Liver (tissue), 8 donors: ENCODE measurements at regions not wholly inside any gene's neighbourhood (a gene's known extent, or its start where the extent isn't known, plus 50 kb on each side); places are given as distances from the start of the nearest gene placed in this dataset.
"Not testable (repeated sequence)": the region's sequence is repeated elsewhere in the genome, so short reads cannot be mapped to it uniquely, and the experiment has no call there.

ENCODE experiments used
- DNase-seq: peaks from one replicate; pipeline ENCODE4 v3.0.0-alpha.2; 2017; ENCODE audit warnings: low spot score
- H3K27ac ChIP-seq, 2 donors: one replicate each; pipeline ENCODE4 v1.7.0; 2013; ENCODE audit warnings: inconsistent platforms in 2 of 2, low read length in 2 of 2, control low read depth in 1 of 2, low read depth in 1 of 2, mild to moderate bottlenecking in 1 of 2
- H3K27me3 ChIP-seq, 4 donors: one replicate each; pipeline versions ENCODE4 v1.6.1 to v1.7.0; 2013; ENCODE audit warnings: low read length in 3 of 4, inconsistent platforms in 1 of 4, mild to moderate bottlenecking in 1 of 4, moderate library complexity in 1 of 4; ENCODE audit not compliant: control insufficient read depth in 4 of 4, insufficient read depth in 4 of 4
- H3K36me3 ChIP-seq, 4 donors: one replicate each; pipeline versions ENCODE4 v1.6.1 to v1.7.0; 2013; ENCODE audit warnings: low read length in 3 of 4, mild to moderate bottlenecking in 3 of 4, low read depth in 1 of 4, moderate library complexity in 1 of 4; ENCODE audit not compliant: control insufficient read depth in 4 of 4, insufficient read depth in 3 of 4
- H3K4me1 ChIP-seq, 4 donors: one replicate each; pipeline versions ENCODE4 v1.6.1 to v1.7.0; 2013; ENCODE audit warnings: low read length in 3 of 4, mild to moderate bottlenecking in 3 of 4, moderate library complexity in 1 of 4; ENCODE audit not compliant: control insufficient read depth in 4 of 4, insufficient read depth in 4 of 4
- H3K4me3 ChIP-seq, 3 donors: one replicate each; pipeline versions ENCODE4 v1.6.1 to v1.7.0; 2013; ENCODE audit warnings: low read length in 3 of 3, control low read depth in 1 of 3, low read depth in 1 of 3, mild to moderate bottlenecking in 1 of 3
- H3K9ac ChIP-seq, 2 donors: one replicate each; pipeline ENCODE4 v1.7.0; 2013; ENCODE audit warnings: low read length in 2 of 2, mild to moderate bottlenecking in 2 of 2, moderate library complexity in 2 of 2, control low read depth in 1 of 2, low read depth in 1 of 2
- H3K9me3 ChIP-seq, 4 donors: one replicate each; pipeline versions ENCODE4 v1.6.1 to v1.7.0; 2013; ENCODE audit warnings: low read length in 3 of 4; ENCODE audit not compliant: control insufficient read depth in 4 of 4
- EGR1 ChIP-seq, 2 donors: IDR thresholded peaks; 2 replicates each; pipeline ENCODE4 v1.6.1; 2016 to 2018; ENCODE audit warnings: antibody characterized with exemption in 2 of 2, low read depth in 2 of 2
- FOXA1 ChIP-seq: IDR thresholded peaks from 2 replicates; pipeline ENCODE4 v1.6.1; 2016; ENCODE audit warnings: antibody characterized with exemption
- FOXA2 ChIP-seq: IDR thresholded peaks from 2 replicates; pipeline ENCODE4 v1.6.1; 2016; ENCODE audit warnings: antibody characterized with exemption
- GABPA ChIP-seq, 2 donors: IDR thresholded peaks in 1 of 2; conservative IDR thresholded peaks in 1 of 2; 2 replicates each; pipeline ENCODE4 v1.6.1; 2016; ENCODE audit warnings: antibody characterized with exemption in 2 of 2, mild to moderate bottlenecking in 1 of 2, moderate library complexity in 1 of 2
- HNF4A ChIP-seq, 2 donors: conservative IDR thresholded peaks; 2 replicates each; pipeline ENCODE4 v1.6.1; 2016; ENCODE audit warnings: antibody characterized with exemption in 2 of 2, mild to moderate bottlenecking in 2 of 2
- HNF4G ChIP-seq: IDR thresholded peaks from 2 replicates; pipeline ENCODE4 v1.6.1; 2016; ENCODE audit warnings: antibody characterized with exemption
- JUND ChIP-seq, 2 donors: IDR thresholded peaks; 2 replicates each; pipeline ENCODE4 v1.6.1; 2016; ENCODE audit warnings: antibody characterized with exemption in 2 of 2
- RAD21 ChIP-seq, 2 donors: IDR thresholded peaks; 2 replicates each; pipeline ENCODE4 v1.6.1; 2016; ENCODE audit warnings: antibody characterized with exemption in 2 of 2, mild to moderate bottlenecking in 2 of 2
- RXRA ChIP-seq, 2 donors: IDR thresholded peaks; 2 replicates each; pipeline ENCODE4 v1.6.1; 2017 to 2018; ENCODE audit warnings: antibody characterized with exemption in 2 of 2, mild to moderate bottlenecking in 1 of 2
- SP1 ChIP-seq: IDR thresholded peaks from 2 replicates; pipeline ENCODE4 v1.6.1; 2018; ENCODE audit warnings: antibody characterized with exemption, mild to moderate bottlenecking
- TAF1 ChIP-seq: conservative IDR thresholded peaks from 2 replicates; pipeline ENCODE4 v1.6.1; 2016; ENCODE audit warnings: antibody characterized with exemption, mild to moderate bottlenecking
- YY1 ChIP-seq: IDR thresholded peaks from 2 replicates; pipeline ENCODE4 v1.6.1; 2016; ENCODE audit warnings: antibody characterized with exemption, mild to moderate bottlenecking
- WGBS: extraction: QIAGEN DNeasy Blood & Tissue Kit; methylation state at CpG from one replicate; pipeline ENCODE4 v1.1.7; 2013; 5-methylcytosine and 5-hydroxymethylcytosine counted together
- TF ChIP-seq, protein P1 (sequence below): fragments of 150-350 bp; IDR thresholded peaks from 2 replicates; pipeline ENCODE4 v1.5.1; 2017; ENCODE audit warnings: improper control_type of control experiment, low read depth, low read length; ENCODE audit not compliant: missing input control
- TF ChIP-seq, protein P2 (sequence below): IDR thresholded peaks from 2 replicates; pipeline ENCODE4 v1.6.1; 2016; ENCODE audit warnings: antibody characterized with exemption
- TF ChIP-seq, protein P3 (sequence below): IDR thresholded peaks from 2 replicates; pipeline ENCODE4 v1.6.1; 2016; ENCODE audit warnings: antibody characterized with exemption
- TF ChIP-seq, protein P4 (sequence below): IDR thresholded peaks from 2 replicates; pipeline ENCODE4 v1.6.1; 2016; ENCODE audit warnings: antibody characterized with exemption
- TF ChIP-seq, protein P5 (sequence below): IDR thresholded peaks from 2 replicates; pipeline ENCODE4 v1.6.1; 2016; ENCODE audit warnings: antibody characterized with exemption, mild to moderate bottlenecking
- donor health status: healthy.
- donor health status: healthy.
- donor health status: healthy.
- donor health status: healthy.
- donor health status: healthy.

DNA sequence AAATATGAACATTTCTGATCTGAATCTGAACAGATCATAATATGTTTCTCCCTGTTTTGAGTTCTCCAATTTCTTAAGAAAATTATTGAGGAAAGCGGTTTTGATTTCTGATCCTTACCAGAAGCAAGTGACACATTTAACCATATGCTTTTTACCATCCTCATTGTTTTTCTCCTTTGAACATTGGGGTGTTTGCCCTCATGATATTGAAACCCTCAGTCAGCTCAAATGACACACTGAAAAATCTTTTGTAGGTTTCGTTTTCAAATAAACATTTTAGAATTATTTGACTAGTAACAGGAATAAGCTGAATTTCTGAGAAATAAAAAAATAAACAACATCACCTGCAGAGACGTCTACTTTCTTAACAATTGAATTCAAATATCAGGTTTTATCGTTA is 252.1 kb downstream of the DOK5 start (continued):
- TF ChIP-seq, protein P1, sequence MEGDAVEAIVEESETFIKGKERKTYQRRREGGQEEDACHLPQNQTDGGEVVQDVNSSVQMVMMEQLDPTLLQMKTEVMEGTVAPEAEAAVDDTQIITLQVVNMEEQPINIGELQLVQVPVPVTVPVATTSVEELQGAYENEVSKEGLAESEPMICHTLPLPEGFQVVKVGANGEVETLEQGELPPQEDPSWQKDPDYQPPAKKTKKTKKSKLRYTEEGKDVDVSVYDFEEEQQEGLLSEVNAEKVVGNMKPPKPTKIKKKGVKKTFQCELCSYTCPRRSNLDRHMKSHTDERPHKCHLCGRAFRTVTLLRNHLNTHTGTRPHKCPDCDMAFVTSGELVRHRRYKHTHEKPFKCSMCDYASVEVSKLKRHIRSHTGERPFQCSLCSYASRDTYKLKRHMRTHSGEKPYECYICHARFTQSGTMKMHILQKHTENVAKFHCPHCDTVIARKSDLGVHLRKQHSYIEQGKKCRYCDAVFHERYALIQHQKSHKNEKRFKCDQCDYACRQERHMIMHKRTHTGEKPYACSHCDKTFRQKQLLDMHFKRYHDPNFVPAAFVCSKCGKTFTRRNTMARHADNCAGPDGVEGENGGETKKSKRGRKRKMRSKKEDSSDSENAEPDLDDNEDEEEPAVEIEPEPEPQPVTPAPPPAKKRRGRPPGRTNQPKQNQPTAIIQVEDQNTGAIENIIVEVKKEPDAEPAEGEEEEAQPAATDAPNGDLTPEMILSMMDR: no peak
- TF ChIP-seq, protein P2, sequence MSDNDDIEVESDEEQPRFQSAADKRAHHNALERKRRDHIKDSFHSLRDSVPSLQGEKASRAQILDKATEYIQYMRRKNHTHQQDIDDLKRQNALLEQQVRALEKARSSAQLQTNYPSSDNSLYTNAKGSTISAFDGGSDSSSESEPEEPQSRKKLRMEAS: no peak
- TF ChIP-seq HNF4G (no peak), RAD21 (IDR thresholded peaks at IDR 0.05) (no peak), FOXA1 (no peak), FOXA2 (no peak), RXRA (IDR thresholded peaks at IDR 0.05) (no peak)
- TF ChIP-seq, protein P3, sequence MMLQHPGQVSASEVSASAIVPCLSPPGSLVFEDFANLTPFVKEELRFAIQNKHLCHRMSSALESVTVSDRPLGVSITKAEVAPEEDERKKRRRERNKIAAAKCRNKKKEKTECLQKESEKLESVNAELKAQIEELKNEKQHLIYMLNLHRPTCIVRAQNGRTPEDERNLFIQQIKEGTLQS: no peak

DNA sequence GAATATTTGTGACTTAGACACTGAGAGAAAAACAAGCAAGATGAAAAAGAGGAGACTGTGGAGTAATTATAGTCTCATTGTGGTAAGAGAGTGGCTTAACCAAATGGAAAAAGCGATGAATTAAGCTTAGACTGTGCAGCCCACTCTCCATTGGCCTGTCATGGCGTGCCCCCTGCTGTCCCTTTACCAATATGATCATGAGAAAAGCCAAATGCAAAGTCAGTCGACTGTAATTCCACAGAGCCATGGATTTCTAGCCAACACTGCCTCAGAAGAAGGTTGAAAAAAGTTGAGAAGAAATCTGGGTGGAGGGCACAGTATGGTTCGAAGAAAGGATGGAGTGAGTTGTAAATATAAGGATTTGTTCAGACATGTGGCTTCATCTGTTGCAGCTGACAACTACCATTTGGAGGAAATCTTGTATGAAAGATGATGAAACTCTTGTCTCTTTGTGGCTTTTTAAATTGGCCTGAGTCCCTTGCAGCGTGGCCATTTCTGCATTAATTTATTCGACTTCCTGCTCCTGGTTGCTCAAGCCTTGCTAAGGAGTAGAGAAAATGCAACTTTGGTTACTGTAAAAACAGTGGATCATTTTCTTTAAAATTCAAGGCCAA is 251.4 kb downstream of the DOK5 start:
- Histone ChIP-seq H3K27me3 (peaks cover 0 to 11% (median 0%) of the 10 kb centered on the region in 4 donors), H3K9me3 (peaks cover 0 to 1% (median 0%) of the 10 kb centered on the region in 4 donors), H3K36me3 (no peaks in the 10 kb centered on the region), H3K27ac (no peak overlapping the region), H3K9ac (no peak overlapping the region), H3K4me1 (no peaks in the 10 kb centered on the region), H3K4me3 (no peak overlapping the region)
- DNase-seq: no peak
- TF ChIP-seq EGR1 (IDR thresholded peaks at IDR 0.05; ENCODE audit: low read depth in 2 of 2): no peak
- TF ChIP-seq, protein P2: no peak
- no peak for TF ChIP-seq RXRA (IDR thresholded peaks at IDR 0.05)
- TF ChIP-seq TAF1: no peak
- TF ChIP-seq, protein P4, sequence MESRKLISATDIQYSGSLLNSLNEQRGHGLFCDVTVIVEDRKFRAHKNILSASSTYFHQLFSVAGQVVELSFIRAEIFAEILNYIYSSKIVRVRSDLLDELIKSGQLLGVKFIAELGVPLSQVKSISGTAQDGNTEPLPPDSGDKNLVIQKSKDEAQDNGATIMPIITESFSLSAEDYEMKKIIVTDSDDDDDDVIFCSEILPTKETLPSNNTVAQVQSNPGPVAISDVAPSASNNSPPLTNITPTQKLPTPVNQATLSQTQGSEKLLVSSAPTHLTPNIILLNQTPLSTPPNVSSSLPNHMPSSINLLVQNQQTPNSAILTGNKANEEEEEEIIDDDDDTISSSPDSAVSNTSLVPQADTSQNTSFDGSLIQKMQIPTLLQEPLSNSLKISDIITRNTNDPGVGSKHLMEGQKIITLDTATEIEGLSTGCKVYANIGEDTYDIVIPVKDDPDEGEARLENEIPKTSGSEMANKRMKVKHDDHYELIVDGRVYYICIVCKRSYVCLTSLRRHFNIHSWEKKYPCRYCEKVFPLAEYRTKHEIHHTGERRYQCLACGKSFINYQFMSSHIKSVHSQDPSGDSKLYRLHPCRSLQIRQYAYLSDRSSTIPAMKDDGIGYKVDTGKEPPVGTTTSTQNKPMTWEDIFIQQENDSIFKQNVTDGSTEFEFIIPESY: no peak
- TF ChIP-seq, protein P1: no peak
- no peak for TF ChIP-seq GABPA (IDR thresholded peaks at IDR 0.05 in 1 of 2, conservative IDR thresholded peaks at IDR 0.05 in 1 of 2)
- no peak for TF ChIP-seq SP1
- TF ChIP-seq, protein P3: no peak
- no peak for TF ChIP-seq HNF4A (conservative IDR thresholded peaks at IDR 0.05)
- no peak for TF ChIP-seq FOXA2
- TF ChIP-seq HNF4G: no peak
- TF ChIP-seq FOXA1: no peak
- no peak for TF ChIP-seq YY1
- TF ChIP-seq, protein P5, sequence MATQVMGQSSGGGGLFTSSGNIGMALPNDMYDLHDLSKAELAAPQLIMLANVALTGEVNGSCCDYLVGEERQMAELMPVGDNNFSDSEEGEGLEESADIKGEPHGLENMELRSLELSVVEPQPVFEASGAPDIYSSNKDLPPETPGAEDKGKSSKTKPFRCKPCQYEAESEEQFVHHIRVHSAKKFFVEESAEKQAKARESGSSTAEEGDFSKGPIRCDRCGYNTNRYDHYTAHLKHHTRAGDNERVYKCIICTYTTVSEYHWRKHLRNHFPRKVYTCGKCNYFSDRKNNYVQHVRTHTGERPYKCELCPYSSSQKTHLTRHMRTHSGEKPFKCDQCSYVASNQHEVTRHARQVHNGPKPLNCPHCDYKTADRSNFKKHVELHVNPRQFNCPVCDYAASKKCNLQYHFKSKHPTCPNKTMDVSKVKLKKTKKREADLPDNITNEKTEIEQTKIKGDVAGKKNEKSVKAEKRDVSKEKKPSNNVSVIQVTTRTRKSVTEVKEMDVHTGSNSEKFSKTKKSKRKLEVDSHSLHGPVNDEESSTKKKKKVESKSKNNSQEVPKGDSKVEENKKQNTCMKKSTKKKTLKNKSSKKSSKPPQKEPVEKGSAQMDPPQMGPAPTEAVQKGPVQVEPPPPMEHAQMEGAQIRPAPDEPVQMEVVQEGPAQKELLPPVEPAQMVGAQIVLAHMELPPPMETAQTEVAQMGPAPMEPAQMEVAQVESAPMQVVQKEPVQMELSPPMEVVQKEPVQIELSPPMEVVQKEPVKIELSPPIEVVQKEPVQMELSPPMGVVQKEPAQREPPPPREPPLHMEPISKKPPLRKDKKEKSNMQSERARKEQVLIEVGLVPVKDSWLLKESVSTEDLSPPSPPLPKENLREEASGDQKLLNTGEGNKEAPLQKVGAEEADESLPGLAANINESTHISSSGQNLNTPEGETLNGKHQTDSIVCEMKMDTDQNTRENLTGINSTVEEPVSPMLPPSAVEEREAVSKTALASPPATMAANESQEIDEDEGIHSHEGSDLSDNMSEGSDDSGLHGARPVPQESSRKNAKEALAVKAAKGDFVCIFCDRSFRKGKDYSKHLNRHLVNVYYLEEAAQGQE: no peak
- TF ChIP-seq JUND (IDR thresholded peaks at IDR 0.05): no peak
- WGBS: 53% methylated on average over 6 of the region's 6 CpGs

DNA sequence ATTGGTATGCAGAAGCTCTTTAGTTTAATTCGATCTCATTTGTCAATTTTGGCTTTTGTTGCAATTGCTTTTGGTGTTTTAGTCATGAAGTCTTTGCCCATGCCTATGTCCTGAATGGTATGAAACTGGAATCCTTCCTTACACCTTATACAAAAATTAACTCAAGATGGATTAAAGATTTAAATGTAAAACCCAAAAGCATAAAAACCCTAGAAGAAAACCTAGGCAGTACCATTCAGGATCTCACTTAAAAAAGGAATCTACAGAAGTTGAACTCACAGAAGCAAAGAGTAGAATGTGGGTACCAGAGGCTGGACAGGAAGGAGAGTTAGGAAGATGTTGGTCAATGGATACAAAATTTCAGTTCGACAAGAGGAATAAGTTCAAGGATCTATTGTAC is 249.9 kb downstream of the DOK5 start:
- H3K27me3 ChIP-seq: peaks cover 0 to 11% (median 0%) of the 10 kb centered on the region in 4 donors
- 64% methylated on average over 2 of the region's 2 CpGs for WGBS
- H3K4me1 ChIP-seq, H3K36me3 ChIP-seq, H3K27ac ChIP-seq, DNase-seq, H3K4me3 ChIP-seq, H3K9ac ChIP-seq, H3K9me3 ChIP-seq: not testable (repeated sequence)
